ENCODE measurements at regions not wholly inside any gene's neighbourhood (a gene's known extent, or its start where the extent isn't known, plus 50 kb on each side); places are given as distances from the start of the nearest gene placed in this dataset.

- Histone ChIP-seq H3K4me1 (ENCODE audit: control insufficient read depth, low read depth, low read length) (no peaks in the 10 kb centered on the region), H3K4me3 (ENCODE audit: low read length) (no peak overlapping the region), H3K9me3 (ENCODE audit: control insufficient read depth, low read depth, low read length) (no peaks in the 10 kb centered on the region), H3K27me3 (ENCODE audit: control insufficient read depth, insufficient read depth, low read length) (no peaks in the 10 kb centered on the region), H3K9ac (ENCODE audit: low read length) (no peak overlapping the region), H3K27ac (ENCODE audit: low read length) (no peak overlapping the region), H3K36me3 (ENCODE audit: control insufficient read depth, low read depth, low read length) (no peaks in the 10 kb centered on the region)
Observed at GRCh38 chr2:106638043-106638442, 150.9 kb downstream of the CD8B2 start.

GRCh38 chr2:106638580-106638979 lies 151.4 kb downstream of the CD8B2 start:
- no peaks in the 10 kb centered on the region for H3K4me1 ChIP-seq (ENCODE audit: control insufficient read depth, low read depth, low read length)
- H3K27me3 ChIP-seq (ENCODE audit: control insufficient read depth, insufficient read depth, low read length): no peaks in the 10 kb centered on the region
- no peak overlapping the region for H3K27ac ChIP-seq (ENCODE audit: low read length)
- H3K9ac ChIP-seq (ENCODE audit: low read length): no peak overlapping the region
- H3K9me3 ChIP-seq (ENCODE audit: control insufficient read depth, low read depth, low read length): no peaks in the 10 kb centered on the region
- H3K36me3 ChIP-seq (ENCODE audit: control insufficient read depth, low read depth, low read length): no peaks in the 10 kb centered on the region
- H3K4me3 ChIP-seq (ENCODE audit: low read length): no peak overlapping the region

- no peak overlapping the region for H3K27ac ChIP-seq (ENCODE audit: low read length)
- H3K36me3 ChIP-seq (ENCODE audit: control insufficient read depth, low read depth, low read length): no peaks in the 10 kb centered on the region
- H3K4me1 ChIP-seq (ENCODE audit: control insufficient read depth, low read depth, low read length): no peaks in the 10 kb centered on the region
- no peak overlapping the region for H3K4me3 ChIP-seq (ENCODE audit: low read length)
- H3K9me3 ChIP-seq (ENCODE audit: control insufficient read depth, low read depth, low read length): no peaks in the 10 kb centered on the region
- no peak overlapping the region for H3K9ac ChIP-seq (ENCODE audit: low read length)
- H3K27me3 ChIP-seq (ENCODE audit: control insufficient read depth, insufficient read depth, low read length): no peaks in the 10 kb centered on the region
Observed at GRCh38 chr2:106642679-106643078, 155.5 kb downstream of the CD8B2 start.

GRCh38 chr2:106644623-106645022 lies 157.5 kb downstream of the CD8B2 start:
- H3K27ac ChIP-seq (ENCODE audit: low read length): no peak overlapping the region
- H3K36me3 ChIP-seq (ENCODE audit: control insufficient read depth, low read depth, low read length): no peaks in the 10 kb centered on the region
- no peaks in the 10 kb centered on the region for H3K27me3 ChIP-seq (ENCODE audit: control insufficient read depth, insufficient read depth, low read length)
- no peak overlapping the region for H3K9ac ChIP-seq (ENCODE audit: low read length)
- no peaks in the 10 kb centered on the region for H3K9me3 ChIP-seq (ENCODE audit: control insufficient read depth, low read depth, low read length)
- no peaks in the 10 kb centered on the region for H3K4me1 ChIP-seq (ENCODE audit: control insufficient read depth, low read depth, low read length)
- H3K4me3 ChIP-seq (ENCODE audit: low read length): no peak overlapping the region

GRCh38 chr2:106646605-106647004 lies 159.4 kb downstream of the CD8B2 start:
- H3K9ac ChIP-seq (ENCODE audit: low read length): no peak overlapping the region
- no peaks in the 10 kb centered on the region for H3K4me1 ChIP-seq (ENCODE audit: control insufficient read depth, low read depth, low read length)
- no peaks in the 10 kb centered on the region for H3K9me3 ChIP-seq (ENCODE audit: control insufficient read depth, low read depth, low read length)
- no peaks in the 10 kb centered on the region for H3K27me3 ChIP-seq (ENCODE audit: control insufficient read depth, insufficient read depth, low read length)
- H3K27ac ChIP-seq (ENCODE audit: low read length): no peak overlapping the region
- H3K4me3 ChIP-seq (ENCODE audit: low read length): no peak overlapping the region
- no peaks in the 10 kb centered on the region for H3K36me3 ChIP-seq (ENCODE audit: control insufficient read depth, low read depth, low read length)

- Histone ChIP-seq H3K4me3 (ENCODE audit: low read length) (no peak overlapping the region), H3K9ac (ENCODE audit: low read length) (no peak overlapping the region), H3K27me3 (ENCODE audit: control insufficient read depth, insufficient read depth, low read length) (no peaks in the 10 kb centered on the region), H3K9me3 (ENCODE audit: control insufficient read depth, low read depth, low read length) (no peaks in the 10 kb centered on the region), H3K36me3 (ENCODE audit: control insufficient read depth, low read depth, low read length) (no peaks in the 10 kb centered on the region), H3K27ac (ENCODE audit: low read length) (no peak overlapping the region), H3K4me1 (ENCODE audit: control insufficient read depth, low read depth, low read length) (no peaks in the 10 kb centered on the region)
Observed at GRCh38 chr2:106649306-106649705, 162.1 kb downstream of the CD8B2 start.

GRCh38 chr2:106653465-106653864 lies 166.3 kb downstream of the CD8B2 start:
- Histone ChIP-seq H3K4me3 (ENCODE audit: low read length) (no peak overlapping the region), H3K9me3 (ENCODE audit: control insufficient read depth, low read depth, low read length) (peaks cover 10% of the 10 kb centered on the region), H3K9ac (ENCODE audit: low read length) (no peak overlapping the region), H3K27ac (ENCODE audit: low read length) (no peak overlapping the region), H3K27me3 (ENCODE audit: control insufficient read depth, insufficient read depth, low read length) (no peaks in the 10 kb centered on the region), H3K4me1 (ENCODE audit: control insufficient read depth, low read depth, low read length) (no peaks in the 10 kb centered on the region), H3K36me3 (ENCODE audit: control insufficient read depth, low read depth, low read length) (no peaks in the 10 kb centered on the region)

GRCh38 chr2:106658616-106659015 lies 171.5 kb downstream of the CD8B2 start:
- Histone ChIP-seq H3K4me3 (ENCODE audit: low read length) (no peak overlapping the region), H3K9me3 (ENCODE audit: control insufficient read depth, low read depth, low read length) (peaks cover 13% of the 10 kb centered on the region), H3K9ac (ENCODE audit: low read length) (no peak overlapping the region), H3K36me3 (ENCODE audit: control insufficient read depth, low read depth, low read length) (no peaks in the 10 kb centered on the region), H3K4me1 (ENCODE audit: control insufficient read depth, low read depth, low read length) (no peaks in the 10 kb centered on the region), H3K27me3 (ENCODE audit: control insufficient read depth, insufficient read depth, low read length) (no peaks in the 10 kb centered on the region), H3K27ac (ENCODE audit: low read length) (no peak overlapping the region)

GRCh38 chr2:106664669-106665068 lies 177.5 kb downstream of the CD8B2 start:
- Histone ChIP-seq H3K4me3 (ENCODE audit: low read length) (no peak overlapping the region), H3K27ac (ENCODE audit: low read length) (no peak overlapping the region)

GRCh38 chr2:106667478-106668070 lies 180.4 kb downstream of the CD8B2 start:
- H3K4me1 ChIP-seq (ENCODE audit: control insufficient read depth, low read depth, low read length): no peaks in the 10 kb centered on the region
- no peak overlapping the region for H3K4me3 ChIP-seq (ENCODE audit: low read length)
- H3K9ac ChIP-seq (ENCODE audit: low read length): no peak overlapping the region
- peaks cover 23% of the 10 kb centered on the region for H3K9me3 ChIP-seq (ENCODE audit: control insufficient read depth, low read depth, low read length)
- no peak overlapping the region for H3K27ac ChIP-seq (ENCODE audit: low read length)
- H3K27me3 ChIP-seq (ENCODE audit: control insufficient read depth, insufficient read depth, low read length): no peaks in the 10 kb centered on the region
- H3K36me3 ChIP-seq (ENCODE audit: control insufficient read depth, low read depth, low read length): no peaks in the 10 kb centered on the region

More at GRCh38 chr2:106664669-106665068, 177.5 kb downstream of the CD8B2 start:
- H3K4me1 ChIP-seq (ENCODE audit: control insufficient read depth, low read depth, low read length): no peaks in the 10 kb centered on the region
- H3K9me3 ChIP-seq (ENCODE audit: control insufficient read depth, low read depth, low read length): peaks cover 14% of the 10 kb centered on the region
- no peaks in the 10 kb centered on the region for H3K36me3 ChIP-seq (ENCODE audit: control insufficient read depth, low read depth, low read length)
- no peak overlapping the region for H3K9ac ChIP-seq (ENCODE audit: low read length)
- no peaks in the 10 kb centered on the region for H3K27me3 ChIP-seq (ENCODE audit: control insufficient read depth, insufficient read depth, low read length)

- Histone ChIP-seq H3K4me1 (ENCODE audit: control insufficient read depth, low read depth, low read length) (no peaks in the 10 kb centered on the region), H3K4me3 (ENCODE audit: low read length) (no peak overlapping the region), H3K27me3 (ENCODE audit: control insufficient read depth, insufficient read depth, low read length) (no peaks in the 10 kb centered on the region), H3K9ac (ENCODE audit: low read length) (no peak overlapping the region), H3K27ac (ENCODE audit: low read length) (no peak overlapping the region), H3K9me3 (ENCODE audit: control insufficient read depth, low read depth, low read length) (peaks cover 5% of the 10 kb centered on the region), H3K36me3 (ENCODE audit: control insufficient read depth, low read depth, low read length) (no peaks in the 10 kb centered on the region)
Observed at GRCh38 chr2:106685180-106685897, 198.2 kb downstream of the CD8B2 start.

- no peaks in the 10 kb centered on the region for H3K27me3 ChIP-seq (ENCODE audit: control insufficient read depth, insufficient read depth, low read length)
- H3K4me1 ChIP-seq (ENCODE audit: control insufficient read depth, low read depth, low read length): no peaks in the 10 kb centered on the region
- peaks cover 5% of the 10 kb centered on the region for H3K9me3 ChIP-seq (ENCODE audit: control insufficient read depth, low read depth, low read length)
- no peak overlapping the region for H3K27ac ChIP-seq (ENCODE audit: low read length)
- H3K9ac ChIP-seq (ENCODE audit: low read length): no peak overlapping the region
- H3K36me3 ChIP-seq (ENCODE audit: control insufficient read depth, low read depth, low read length): no peaks in the 10 kb centered on the region
- H3K4me3 ChIP-seq (ENCODE audit: low read length): no peak overlapping the region
Observed at GRCh38 chr2:106686814-106687213, 199.2 kb downstream of the ST6GAL2 start.
